ENCODE measurements at regions not wholly inside any gene's neighbourhood (a gene's known extent, or its start where the extent isn't known, plus 50 kb on each side); places are given as distances from the start of the nearest gene placed in this dataset.
"Not testable (repeated sequence)": the region's sequence is repeated elsewhere in the genome, so short reads cannot be mapped to it uniquely, and the experiment has no call there.

GRCh38 chr2:100692906-100693305 is 127.0 kb upstream of the NPAS2 start:
- Histone ChIP-seq H2AFZ (ENCODE audit: low read depth, low read length) (no peak overlapping the region), H3K9me3 (ENCODE audit: low read length) (no peaks in the 10 kb centered on the region), H3K36me3 (ENCODE audit: insufficient read depth, low read length) (no peaks in the 10 kb centered on the region), H3K4me3 (ENCODE audit: low read length) (no peak overlapping the region), H3K4me1 (ENCODE audit: insufficient read depth, low read length) (no peaks in the 10 kb centered on the region), H3K27me3 (ENCODE audit: insufficient read depth, low read length) (peaks cover 2% of the 10 kb centered on the region)

GRCh38 chr2:100699131-100699530 is 120.8 kb upstream of the NPAS2 start:
- Histone ChIP-seq H3K9me3 (ENCODE audit: low read length) (peaks cover 2% of the 10 kb centered on the region), H3K4me1 (ENCODE audit: insufficient read depth, low read length) (no peaks in the 10 kb centered on the region), H3K4me3 (ENCODE audit: low read length) (no peak overlapping the region), H3K36me3 (ENCODE audit: insufficient read depth, low read length) (no peaks in the 10 kb centered on the region), H3K27me3 (ENCODE audit: insufficient read depth, low read length) (no peaks in the 10 kb centered on the region), H2AFZ (ENCODE audit: low read depth, low read length) (no peak overlapping the region)

- Histone ChIP-seq H3K4me1 (ENCODE audit: insufficient read depth, low read length) (no peaks in the 10 kb centered on the region), H3K36me3 (ENCODE audit: insufficient read depth, low read length) (no peaks in the 10 kb centered on the region), H3K4me3 (ENCODE audit: low read length) (no peak overlapping the region), H2AFZ (ENCODE audit: low read depth, low read length) (no peak overlapping the region), H3K27me3 (ENCODE audit: insufficient read depth, low read length) (peaks cover 2% of the 10 kb centered on the region), H3K9me3 (ENCODE audit: low read length) (peaks cover 2% of the 10 kb centered on the region)
Measured at GRCh38 chr2:100702438-100703109, 117.4 kb upstream of the NPAS2 start.

- Histone ChIP-seq H3K4me3 (ENCODE audit: low read length) (no peak overlapping the region), H3K27me3 (ENCODE audit: insufficient read depth, low read length) (peaks cover 2% of the 10 kb centered on the region), H2AFZ (ENCODE audit: low read depth, low read length) (no peak overlapping the region), H3K36me3 (ENCODE audit: insufficient read depth, low read length) (no peaks in the 10 kb centered on the region), H3K9me3 (ENCODE audit: low read length) (peaks cover 2% of the 10 kb centered on the region), H3K4me1 (ENCODE audit: insufficient read depth, low read length) (no peaks in the 10 kb centered on the region)
Measured at GRCh38 chr2:100703213-100703612, 116.7 kb upstream of the NPAS2 start.

- Histone ChIP-seq H3K36me3 (ENCODE audit: insufficient read depth, low read length) (no peaks in the 10 kb centered on the region), H3K4me3 (ENCODE audit: low read length) (no peak overlapping the region), H3K27me3 (ENCODE audit: insufficient read depth, low read length) (peaks cover 2% of the 10 kb centered on the region)
Measured at GRCh38 chr2:100703739-100704138, 116.2 kb upstream of the NPAS2 start.

GRCh38 chr2:100704156-100704555 is 115.8 kb upstream of the NPAS2 start:
- Histone ChIP-seq H3K4me1 (ENCODE audit: insufficient read depth, low read length) (no peaks in the 10 kb centered on the region), H3K9me3 (ENCODE audit: low read length) (peaks cover 2% of the 10 kb centered on the region), H3K27me3 (ENCODE audit: insufficient read depth, low read length) (peaks cover 2% of the 10 kb centered on the region), H2AFZ (ENCODE audit: low read depth, low read length) (no peak overlapping the region), H3K36me3 (ENCODE audit: insufficient read depth, low read length) (no peaks in the 10 kb centered on the region), H3K4me3 (ENCODE audit: low read length) (no peak overlapping the region)

More at GRCh38 chr2:100703739-100704138, 116.2 kb upstream of the NPAS2 start:
- Histone ChIP-seq H3K4me1 (ENCODE audit: insufficient read depth, low read length) (no peaks in the 10 kb centered on the region), H3K9me3 (ENCODE audit: low read length) (peaks cover 2% of the 10 kb centered on the region), H2AFZ (ENCODE audit: low read depth, low read length) (no peak overlapping the region)

GRCh38 chr2:100704711-100705110 is 115.2 kb upstream of the NPAS2 start:
- peaks cover 2% of the 10 kb centered on the region for H3K27me3 ChIP-seq (ENCODE audit: insufficient read depth, low read length)
- no peak overlapping the region for H3K4me3 ChIP-seq (ENCODE audit: low read length)
- H2AFZ ChIP-seq (ENCODE audit: low read depth, low read length) = no peak overlapping the region
- H3K4me1 ChIP-seq (ENCODE audit: insufficient read depth, low read length) = no peaks in the 10 kb centered on the region
- peaks cover 2% of the 10 kb centered on the region for H3K9me3 ChIP-seq (ENCODE audit: low read length)
- no peaks in the 10 kb centered on the region for H3K36me3 ChIP-seq (ENCODE audit: insufficient read depth, low read length)

- no peaks in the 10 kb centered on the region for H3K9me3 ChIP-seq (ENCODE audit: low read length)
- H3K27me3 ChIP-seq (ENCODE audit: insufficient read depth, low read length) = peaks cover 2% of the 10 kb centered on the region
- no peaks in the 10 kb centered on the region for H3K36me3 ChIP-seq (ENCODE audit: insufficient read depth, low read length)
- H2AFZ ChIP-seq (ENCODE audit: low read depth, low read length) = no peak overlapping the region
- H3K4me3 ChIP-seq (ENCODE audit: low read length) = no peak overlapping the region
- H3K4me1 ChIP-seq (ENCODE audit: insufficient read depth, low read length) = no peaks in the 10 kb centered on the region
Measured at GRCh38 chr2:100707016-100707947, 112.7 kb upstream of the NPAS2 start.

- Histone ChIP-seq H3K9me3 (ENCODE audit: low read length) (no peaks in the 10 kb centered on the region), H2AFZ (ENCODE audit: low read depth, low read length) (no peak overlapping the region), H3K4me1 (ENCODE audit: insufficient read depth, low read length) (no peaks in the 10 kb centered on the region), H3K27me3 (ENCODE audit: insufficient read depth, low read length) (peaks cover 2% of the 10 kb centered on the region), H3K4me3 (ENCODE audit: low read length) (no peak overlapping the region), H3K36me3 (ENCODE audit: insufficient read depth, low read length) (no peaks in the 10 kb centered on the region)
Measured at GRCh38 chr2:100708333-100708732, 111.6 kb upstream of the NPAS2 start.

GRCh38 chr2:100713106-100713505 is 106.8 kb upstream of the NPAS2 start:
- H3K9me3 ChIP-seq (ENCODE audit: low read length) = no peaks in the 10 kb centered on the region
- H2AFZ ChIP-seq (ENCODE audit: low read depth, low read length) = no peak overlapping the region
- no peak overlapping the region for H3K4me3 ChIP-seq (ENCODE audit: low read length)
- H3K27me3 ChIP-seq (ENCODE audit: insufficient read depth, low read length) = no peaks in the 10 kb centered on the region
- no peaks in the 10 kb centered on the region for H3K4me1 ChIP-seq (ENCODE audit: insufficient read depth, low read length)
- no peaks in the 10 kb centered on the region for H3K36me3 ChIP-seq (ENCODE audit: insufficient read depth, low read length)

- H3K4me1 ChIP-seq (ENCODE audit: insufficient read depth, low read length); H3K36me3 ChIP-seq (ENCODE audit: insufficient read depth, low read length): not testable (repeated sequence)
Measured at GRCh38 chr2:100714396-100715010, 105.4 kb upstream of the NPAS2 start.

GRCh38 chr2:100715861-100716260 is 104.1 kb upstream of the NPAS2 start:
- H3K27me3 ChIP-seq (ENCODE audit: insufficient read depth, low read length); H3K4me1 ChIP-seq (ENCODE audit: insufficient read depth, low read length); H3K9me3 ChIP-seq (ENCODE audit: low read length); H2AFZ ChIP-seq (ENCODE audit: low read depth, low read length); H3K4me3 ChIP-seq (ENCODE audit: low read length); H3K36me3 ChIP-seq (ENCODE audit: insufficient read depth, low read length): not testable (repeated sequence)

More at GRCh38 chr2:100714396-100715010, 105.4 kb upstream of the NPAS2 start:
- H3K27me3 ChIP-seq (ENCODE audit: insufficient read depth, low read length); H3K9me3 ChIP-seq (ENCODE audit: low read length); H2AFZ ChIP-seq (ENCODE audit: low read depth, low read length); H3K4me3 ChIP-seq (ENCODE audit: low read length): not testable (repeated sequence)

GRCh38 chr2:100716581-100716980 is 103.4 kb upstream of the NPAS2 start:
- Histone ChIP-seq H3K4me3 (ENCODE audit: low read length) (no peak overlapping the region), H3K36me3 (ENCODE audit: insufficient read depth, low read length) (no peaks in the 10 kb centered on the region), H3K9me3 (ENCODE audit: low read length) (no peaks in the 10 kb centered on the region), H3K27me3 (ENCODE audit: insufficient read depth, low read length) (peaks cover 3% of the 10 kb centered on the region), H3K4me1 (ENCODE audit: insufficient read depth, low read length) (no peaks in the 10 kb centered on the region), H2AFZ (ENCODE audit: low read depth, low read length) (no peak overlapping the region)

Measured in neuron (in vitro differentiated cells).